ENCODE measurements at regions not wholly inside any gene's neighbourhood (a gene's known extent, or its start where the extent isn't known, plus 50 kb on each side); places are given as distances from the start of the nearest gene placed in this dataset.

- Histone ChIP-seq H3K79me2 (ENCODE audit: insufficient read depth, low read length) (no peaks in the 10 kb centered on the region), H3K4me2 (ENCODE audit: insufficient read depth, low read length) (no peak overlapping the region), H2AFZ (ENCODE audit: low read depth, low read length) (no peak overlapping the region), H3K4me1 (ENCODE audit: insufficient read depth, low read length) (peaks cover 17% of the 10 kb centered on the region), H3K9me3 (ENCODE audit: insufficient read depth, low read length, severe bottlenecking) (no peaks in the 10 kb centered on the region), H3K36me3 (ENCODE audit: insufficient read depth, low read length) (no peaks in the 10 kb centered on the region), H3K4me3 (ENCODE audit: low read depth in 1 of 2, low read length in 2 of 2) (no peak overlapping the region), H3K27ac (ENCODE audit: low read length) (no peak overlapping the region), H3K27me3 (ENCODE audit: insufficient read depth, low read length, poor library complexity) (no peaks in the 10 kb centered on the region), H4K20me1 (ENCODE audit: insufficient read depth, low read length) (no peaks in the 10 kb centered on the region), H3K9ac (ENCODE audit: low read depth, low read length) (no peak overlapping the region)
- ATAC-seq (ENCODE audit: insufficient read depth, low read depth) (no peak), DNase-seq (no peak)
- no peak for TF ChIP-seq CTCF (IDR thresholded peaks at IDR 0.05; ENCODE audit: borderline replicate concordance, extremely low read depth, low read length, poor library complexity, severe bottlenecking)
- TF ChIP-seq EZH2 (IDR thresholded peaks at IDR 0.05; ENCODE audit: borderline replicate concordance, low read depth, low read length, severe bottlenecking) = no peak
Measured at GRCh38 chr14:35988550-35988949, 162.4 kb downstream of the BRMS1L start.

GRCh38 chr14:35987731-35988130 lies 161.6 kb downstream of the BRMS1L start:
- DNase-seq (no peak), ATAC-seq (ENCODE audit: insufficient read depth, low read depth) (no peak)
- no peak overlapping the region for H2AFZ ChIP-seq (ENCODE audit: low read depth, low read length)
- H3K79me2 ChIP-seq (ENCODE audit: insufficient read depth, low read length) = no peaks in the 10 kb centered on the region
- H3K27me3 ChIP-seq (ENCODE audit: insufficient read depth, low read length, poor library complexity) = no peaks in the 10 kb centered on the region
- no peak for TF ChIP-seq CTCF (IDR thresholded peaks at IDR 0.05; ENCODE audit: borderline replicate concordance, extremely low read depth, low read length, poor library complexity, severe bottlenecking)
- peaks cover 17% of the 10 kb centered on the region for H3K4me1 ChIP-seq (ENCODE audit: insufficient read depth, low read length)
- no peak overlapping the region for H3K4me2 ChIP-seq (ENCODE audit: insufficient read depth, low read length)
- H3K4me3 ChIP-seq (ENCODE audit: low read depth in 1 of 2, low read length in 2 of 2) = no peak overlapping the region
- H3K27ac ChIP-seq (ENCODE audit: low read length) = no peak overlapping the region
- H3K9ac ChIP-seq (ENCODE audit: low read depth, low read length) = no peak overlapping the region
- H3K36me3 ChIP-seq (ENCODE audit: insufficient read depth, low read length) = no peaks in the 10 kb centered on the region
- H3K9me3 ChIP-seq (ENCODE audit: insufficient read depth, low read length, severe bottlenecking) = no peaks in the 10 kb centered on the region
- H4K20me1 ChIP-seq (ENCODE audit: insufficient read depth, low read length) = no peaks in the 10 kb centered on the region

- H3K9ac ChIP-seq (ENCODE audit: low read depth, low read length) = no peak overlapping the region
- no peak for TF ChIP-seq EZH2 (IDR thresholded peaks at IDR 0.05; ENCODE audit: borderline replicate concordance, low read depth, low read length, severe bottlenecking)
- no peak for TF ChIP-seq CTCF (IDR thresholded peaks at IDR 0.05; ENCODE audit: borderline replicate concordance, extremely low read depth, low read length, poor library complexity, severe bottlenecking)
- H3K79me2 ChIP-seq (ENCODE audit: insufficient read depth, low read length) = no peaks in the 10 kb centered on the region
- no peaks in the 10 kb centered on the region for H3K36me3 ChIP-seq (ENCODE audit: insufficient read depth, low read length)
- no peaks in the 10 kb centered on the region for H3K9me3 ChIP-seq (ENCODE audit: insufficient read depth, low read length, severe bottlenecking)
- no peaks in the 10 kb centered on the region for H3K27me3 ChIP-seq (ENCODE audit: insufficient read depth, low read length, poor library complexity)
- DNase-seq (peak; percentile 74), ATAC-seq (ENCODE audit: insufficient read depth, low read depth) (peak; percentile 89)
- no peak overlapping the region for H3K27ac ChIP-seq (ENCODE audit: low read length)
- H3K4me2 ChIP-seq (ENCODE audit: insufficient read depth, low read length) = no peak overlapping the region
- H3K4me1 ChIP-seq (ENCODE audit: insufficient read depth, low read length) = peaks cover 17% of the 10 kb centered on the region
- H4K20me1 ChIP-seq (ENCODE audit: insufficient read depth, low read length) = no peaks in the 10 kb centered on the region
- H2AFZ ChIP-seq (ENCODE audit: low read depth, low read length) = no peak overlapping the region
- no peak overlapping the region for H3K4me3 ChIP-seq (ENCODE audit: low read depth in 1 of 2, low read length in 2 of 2)
Measured at GRCh38 chr14:35986219-35986573, 160.1 kb downstream of the BRMS1L start.
